B cell (primary cell): ENCODE measurements at regions not wholly inside any gene's neighbourhood (a gene's known extent, or its start where the extent isn't known, plus 50 kb on each side); places are given as distances from the start of the nearest gene placed in this dataset.

ENCODE experiments used
- ATAC-seq: fragments of 200-7000 bp; cut with Tn5 transposase; one replicate; pipeline ENCODE4 v1.10.0; 2021; ENCODE audit warnings: low read depth, mild to moderate bottlenecking, moderate number of reproducible peaks, moderate library complexity
- CTCF ChIA-PET: fragments of 350-600 bp; sonication (Branson Sonifier 250); formaldehyde crosslinking; loops from one replicate; lab custom pipeline; 2021; ENCODE audit warnings: antibody characterized with exemption, inconsistent platforms; lab: Charles Lee
- POLR2A ChIA-PET: fragments of 350-600 bp; sonication (Branson Sonifier 250); formaldehyde crosslinking; loops from one replicate; lab custom pipeline; 2021; ENCODE audit warnings: antibody characterized with exemption; lab: Charles Lee
- DNase-seq: peaks from one replicate; pipeline ENCODE4 v3.0.0; 2013
- H2AFZ ChIP-seq: 2 replicates; pipeline ENCODE4 v1.6.1; 2012; ENCODE audit warnings: mild to moderate bottlenecking, low read depth, low read length; ENCODE audit not compliant: insufficient read depth, poor library complexity, severe bottlenecking
- H3K27ac ChIP-seq, 2 donors: 1 replicate in 1 of 2; 2 replicates in 1 of 2; pipeline ENCODE4 v1.5.1; 2012 to 2013; ENCODE audit warnings: low read length in 2 of 2, mild to moderate bottlenecking in 2 of 2, moderate library complexity in 1 of 2
- H3K27me3 ChIP-seq, 4 experiments: fragments of 200-600 bp in 1 of 4; sonication (generic) in 1 of 4; replicated peaks in 1 of 4; 1 replicate in 2 of 4; 2 replicates in 2 of 4; pipeline versions ENCODE4 v1.6.1 to v1.7.0; 2013 to 2016; ENCODE audit warnings: low read length in 3 of 4, mild to moderate bottlenecking in 2 of 4, mixed read lengths in 1 of 4, moderate library complexity in 1 of 4; ENCODE audit not compliant: insufficient read depth in 4 of 4, control insufficient read depth in 3 of 4; ENCODE audit errors: control extremely low read depth in 1 of 4
- H3K36me3 ChIP-seq, 2 experiments: replicated peaks in 1 of 2; 1 replicate in 1 of 2; 2 replicates in 1 of 2; pipeline versions ENCODE4 v1.6.1 to v1.7.1; 2013; ENCODE audit warnings: low read length in 1 of 2; ENCODE audit not compliant: insufficient read depth in 2 of 2, control insufficient read depth in 1 of 2; ENCODE audit errors: control extremely low read depth in 1 of 2, extremely low read depth in 1 of 2
- H3K4me1 ChIP-seq, 2 donors: fragments of 200-600 bp in 1 of 2; sonication (generic) in 1 of 2; 1 replicate in 1 of 2; 2 replicates in 1 of 2; pipeline versions ENCODE4 v1.5.1 to v1.6.1; 2013 to 2017; ENCODE audit warnings: low read length in 2 of 2; ENCODE audit not compliant: control insufficient read depth in 2 of 2, insufficient read depth in 2 of 2
- H3K4me2 ChIP-seq: replicated peaks from 2 replicates; pipeline ENCODE3; 2012; ENCODE audit warnings: mild to moderate bottlenecking, low read depth, low read length; ENCODE audit not compliant: poor library complexity, severe bottlenecking
- H3K4me3 ChIP-seq, 5 experiments: fragments of 200-600 bp in 1 of 5; sonication (generic) in 1 of 5; 1 replicate in 3 of 5; 2 replicates in 2 of 5; pipeline versions ENCODE4 v1.5.1 to v1.7.0; 2011 to 2016; ENCODE audit warnings: low read length in 4 of 5, mild to moderate bottlenecking in 4 of 5, low read depth in 2 of 5, control low read depth in 1 of 5, moderate library complexity in 1 of 5; ENCODE audit not compliant: insufficient read depth in 1 of 5; ENCODE audit errors: control extremely low read depth in 1 of 5, extremely low read depth in 1 of 5
- H3K79me2 ChIP-seq: fragments of 200-600 bp; sonication (generic); one replicate; pipeline ENCODE4 v1.6.0; 2016; ENCODE audit warnings: low read length; ENCODE audit not compliant: control insufficient read depth, insufficient read depth
- H3K9ac ChIP-seq: fragments of 200-600 bp; sonication (generic); 2 replicates; pipeline ENCODE4 v1.6.1; 2017; ENCODE audit warnings: mild to moderate bottlenecking, low read length, moderate library complexity
- H3K9me3 ChIP-seq, 3 donors: one replicate each; pipeline versions ENCODE4 v1.6.1 to v1.7.1; 2013; ENCODE audit warnings: low read length in 2 of 3; ENCODE audit not compliant: control insufficient read depth in 2 of 3, insufficient read depth in 1 of 3; ENCODE audit errors: control extremely low read depth in 1 of 3
- H4K20me1 ChIP-seq: 2 replicates; pipeline ENCODE4 v1.6.0; 2012; ENCODE audit warnings: mild to moderate bottlenecking, low read length; ENCODE audit not compliant: insufficient read depth, control insufficient read depth, poor library complexity, severe bottlenecking
- H3K27ac Mint-ChIP-seq: one replicate; pipeline ENCODE4 v1.8.0; 2021; ENCODE audit warnings: mixed read lengths
- H3K27me3 Mint-ChIP-seq: one replicate; pipeline ENCODE4 v1.8.0; 2021; ENCODE audit warnings: mixed read lengths
- H3K4me1 Mint-ChIP-seq: one replicate; pipeline ENCODE4 v1.8.0; 2021; ENCODE audit warnings: mixed read lengths
- H3K4me3 Mint-ChIP-seq: one replicate; pipeline ENCODE4 v1.8.0; 2021; ENCODE audit warnings: mixed read lengths
- H3K9me3 Mint-ChIP-seq: one replicate; pipeline ENCODE4 v1.8.0; 2022; ENCODE audit warnings: mixed read lengths; ENCODE audit not compliant: insufficient read depth
- CTCF ChIP-seq: fragments of 200-600 bp; IDR thresholded peaks from one replicate; pipeline ENCODE4 v1.8.0; 2022; ENCODE audit warnings: antibody characterized with exemption, mild to moderate bottlenecking
- EZH2 ChIP-seq: IDR thresholded peaks from 2 replicates; pipeline ENCODE4 v1.6.1; 2012; ENCODE audit warnings: borderline replicate concordance, low read depth, mild to moderate bottlenecking, moderate library complexity, low read length; ENCODE audit not compliant: insufficient read depth, poor library complexity, severe bottlenecking
- WGBS: methylation state at CpG from one replicate; pipeline ENCODE4 v1.1.5; 2013; ENCODE audit warnings: missing lambda C conversion rate; ENCODE audit not compliant: insufficient coverage; 5-methylcytosine and 5-hydroxymethylcytosine counted together
- intact Hi-C: fragments of 100-400 bp; cut with micrococcal nuclease; formaldehyde crosslinking; loops from one replicate; pipeline ENCODE4 v1.10.0; 2022

- H3K27me3 ChIP-seq: no peaks in the 10 kb centered on the region
- no peak overlapping the region for H3K27ac ChIP-seq
- H2AFZ ChIP-seq: no peak overlapping the region
- no peak overlapping the region for H3K4me3 Mint-ChIP-seq
- H3K9me3 ChIP-seq: peaks cover 0 to 2% (median 0%) of the 10 kb centered on the region in 3 donors
- CTCF ChIA-PET: no interaction called here
- H3K4me1 Mint-ChIP-seq: no peaks in the 10 kb centered on the region
- TF ChIP-seq CTCF (no peak), EZH2 (no peak)
- no peaks in the 10 kb centered on the region for H4K20me1 ChIP-seq
- no peaks in the 10 kb centered on the region for H3K36me3 ChIP-seq
- H3K4me1 ChIP-seq: no peaks in the 10 kb centered on the region
- H3K4me3 ChIP-seq: no peak overlapping the region
- intact Hi-C loops: no loop called here
- H3K9ac ChIP-seq: no peak overlapping the region
- DNase-seq (no peak), ATAC-seq (no peak)
- H3K27ac Mint-ChIP-seq: no peak overlapping the region
- H3K79me2 ChIP-seq: no peaks in the 10 kb centered on the region
- peaks cover 3% of the 10 kb centered on the region for H3K9me3 Mint-ChIP-seq
- H3K4me2 ChIP-seq: no peak overlapping the region
- WGBS: 60% methylated on average over 1 of the region's 2 CpGs
- POLR2A ChIA-PET: no interaction called here
- H3K27me3 Mint-ChIP-seq: no peaks in the 10 kb centered on the region
Measured at GRCh38 chr13:105625691-105626090, 909.8 kb downstream of the EFNB2 start.

GRCh38 chr13:105616333-105617075 lies 919.0 kb downstream of the EFNB2 start:
- Mint-ChIP-seq H3K4me3 (no peak overlapping the region), H3K4me1 (no peaks in the 10 kb centered on the region), H3K9me3 (peaks cover 4% of the 10 kb centered on the region), H3K27ac (no peak overlapping the region), H3K27me3 (no peaks in the 10 kb centered on the region)
- Histone ChIP-seq H3K36me3 (no peaks in the 10 kb centered on the region), H3K27ac (no peak overlapping the region), H3K4me3 (no peak overlapping the region), H3K4me2 (no peak overlapping the region), H3K27me3 (no peaks in the 10 kb centered on the region), H3K4me1 (no peaks in the 10 kb centered on the region), H4K20me1 (no peaks in the 10 kb centered on the region), H3K9ac (no peak overlapping the region), H2AFZ (no peak overlapping the region), H3K9me3 (no peaks in the 10 kb centered on the region), H3K79me2 (no peaks in the 10 kb centered on the region)
- DNase-seq (no peak), ATAC-seq (no peak)
- ChIA-PET POLR2A (no interaction called here), CTCF (no interaction called here)
- 86% methylated on average over 1 of the region's 6 CpGs for WGBS
- intact Hi-C loops: no loop called here
- TF ChIP-seq CTCF (no peak), EZH2 (no peak)
